Heart left ventricle (tissue), 16 donors: ENCODE measurements at regions not wholly inside any gene's neighbourhood (a gene's known extent, or its start where the extent isn't known, plus 50 kb on each side); places are given as distances from the start of the nearest gene placed in this dataset.

Experiments used
- ATAC-seq, 4 donors: fragments of 200-7000 bp; cut with Tn5 transposase; one replicate each; pipeline ENCODE4 v1.9.1; 2020 to 2022; ENCODE audit warnings: moderate library complexity in 4 of 4, mild to moderate bottlenecking in 3 of 4, moderate number of reproducible peaks in 1 of 4
- DNase-seq, 5 donors: peaks; one replicate each; pipeline ENCODE4 v3.0.0-alpha.2; 2020
- H3K27ac ChIP-seq, 12 donors: fragments of 200-600 bp; sonication (generic) in 4 of 12; one replicate each; pipeline versions ENCODE4 v1.5.0 to v1.8.0; 2016 to 2022; ENCODE audit warnings: mild to moderate bottlenecking in 2 of 12
- H3K27me3 ChIP-seq, 9 donors: fragments of 200-600 bp; sonication (generic) in 2 of 9; one replicate each; pipeline versions ENCODE4 v1.5.1 to v1.8.0; 2016 to 2022; ENCODE audit warnings: mild to moderate bottlenecking in 3 of 9
- H3K36me3 ChIP-seq, 9 donors: fragments of 200-600 bp; sonication (generic) in 2 of 9; one replicate each; pipeline versions ENCODE4 v1.5.0 to v1.8.0; 2018 to 2022; ENCODE audit warnings: mild to moderate bottlenecking in 2 of 9
- H3K4me1 ChIP-seq, 12 donors: fragments of 200-600 bp; sonication (generic) in 4 of 12; one replicate each; pipeline versions ENCODE4 v1.5.0 to v1.8.0; 2016 to 2022; ENCODE audit warnings: mild to moderate bottlenecking in 3 of 12
- H3K4me3 ChIP-seq, 12 donors: fragments of 200-600 bp; sonication (generic) in 4 of 12; one replicate each; pipeline versions ENCODE4 v1.5.0 to v1.8.0; 2017 to 2022; ENCODE audit warnings: mild to moderate bottlenecking in 9 of 12, moderate library complexity in 4 of 12
- H3K9me3 ChIP-seq, 12 donors: fragments of 200-600 bp; sonication (generic) in 4 of 12; one replicate each; pipeline versions ENCODE4 v1.5.0 to v1.8.0; 2016 to 2022; ENCODE audit warnings: mild to moderate bottlenecking in 1 of 12
- CTCF ChIP-seq, 12 donors: fragments of 200-600 bp; sonication (generic) in 4 of 12; IDR thresholded peaks; one replicate each; pipeline versions ENCODE4 v1.5.0 to v1.8.0; 2018 to 2022; ENCODE audit warnings: antibody characterized with exemption in 12 of 12, mild to moderate bottlenecking in 5 of 12
- POLR2A ChIP-seq, 2 donors: fragments of 450-650 bp; IDR thresholded peaks; one replicate each; pipeline ENCODE4 v1.6.1; 2017; ENCODE audit warnings: antibody characterized with exemption in 2 of 2, mild to moderate bottlenecking in 2 of 2, moderate library complexity in 2 of 2
- WGBS, 4 donors: extraction: QIAGEN DNeasy Blood & Tissue Kit in 2 of 4; methylation state at CpG; one replicate each; pipeline versions ENCODE4 v1.1.5 to v1.1.7; 2013 to 2018; 5-methylcytosine and 5-hydroxymethylcytosine counted together
- intact Hi-C, 10 donors: fragments of 100-400 bp; cut with DNase I; formaldehyde crosslinking; loops; one replicate each; pipeline versions ENCODE4 v1.11.1 to v1.14.2; 2022
- donor health status: ischemic (EF 13 %, LVEDD 7.1; RV severe dilation, severe dysfunction).
- donor health status: healthy with polysubstance abuse.
- donor health status: DM: no; HTN: yes; CAD: no.
- donor health status: DM: no; HTN: no; CAD: no.
- donor health status: ischemic (EF 25% LVEDD 6.9; RV normal size, moderate dysfunction).
- donor health status: ischemic (EF 25% LVEDD 5.7; RV mildly dilated, moderate dysfunction).
- donor health status: healthy.
- donor health status: DM: yes; HTN: yes; CAD: no.
- donor health status: ischemic (EF 35%, LVEDD 5.7; RV mildly dilated, moderate dysfunction).
- donor health status: nonischemic (EF 11% LVEDD 7.7; RV severe dilation, severe dysfunction).
- donor health status: DM: yes; HTN: yes; CAD: no.
- donor health status: PGD.
- donor health status: ischemic (EF 29% LVEDD 5.4; RV normal size, mild dysfunction).
- donor health status: nonischemic (EF 23%, LVEDD 6.1; RV moderate dilation, normal function).

- ATAC-seq (no peak), DNase-seq (no peak)
- TF ChIP-seq CTCF (IDR thresholded peaks at IDR 0.05) (no peak), POLR2A (IDR thresholded peaks at IDR 0.05) (no peak)
- Histone ChIP-seq H3K4me3 (no peak overlapping the region), H3K27ac (no peak overlapping the region), H3K4me1 (peaks cover 0 to 8% (median 4%) of the 10 kb centered on the region in 12 donors), H3K27me3 (no peaks in the 10 kb centered on the region), H3K9me3 (no peaks in the 10 kb centered on the region), H3K36me3 (no peaks in the 10 kb centered on the region)
- intact Hi-C loops, result no loop called here
Measured at GRCh38 chr4:112865443-112865842, 184.0 kb upstream of the ANK2 start.

- no peaks in the 10 kb centered on the region for H3K27me3 ChIP-seq
- DNase-seq (no peak), ATAC-seq (no peak)
- TF ChIP-seq CTCF (IDR thresholded peaks at IDR 0.05), result no peak
- no peak for TF ChIP-seq POLR2A (IDR thresholded peaks at IDR 0.05)
- H3K9me3 ChIP-seq, result no peaks in the 10 kb centered on the region
- peaks cover 0 to 3% (median 0%) of the 10 kb centered on the region in 12 donors for H3K4me1 ChIP-seq
- no peak overlapping the region for H3K27ac ChIP-seq
- no peak overlapping the region for H3K4me3 ChIP-seq
- intact Hi-C loops, result no loop called here
- no peaks in the 10 kb centered on the region for H3K36me3 ChIP-seq
- 82 to 85% (median 84%) methylated on average over 2 of the region's 2 CpGs for WGBS, 4 donors
Measured at GRCh38 chr4:112876316-112876715, 173.1 kb upstream of the ANK2 start.

GRCh38 chr4:112881842-112882241, 167.6 kb upstream of the ANK2 start:
- H3K36me3 ChIP-seq, result no peaks in the 10 kb centered on the region
- H3K27ac ChIP-seq, result peak overlapping the region in 3 of 12 donors; percentile 6 to 23 (median 11)
- WGBS, 4 donors, result 62 to 76% (median 69%) methylated on average over 12 of the region's 12 CpGs
- DNase-seq (peak in 1 of 5 donors; percentile 26), ATAC-seq (peak in 3 of 4 donors; percentile 41 to 67 (median 62))
- no peaks in the 10 kb centered on the region for H3K9me3 ChIP-seq
- H3K27me3 ChIP-seq, result no peaks in the 10 kb centered on the region
- intact Hi-C loops, result no loop called here
- H3K4me1 ChIP-seq, result peaks cover 0 to 11% (median 3%) of the 10 kb centered on the region in 12 donors
- H3K4me3 ChIP-seq, result peak overlapping the region in 8 of 12 donors; percentile 12 to 47 (median 21)
- TF ChIP-seq POLR2A (IDR thresholded peaks at IDR 0.05) (no peak), CTCF (IDR thresholded peaks at IDR 0.05) (no peak)

GRCh38 chr4:112882286-112882685, 167.2 kb upstream of the ANK2 start:
- ATAC-seq, result peak in 2 of 4 donors; percentile 11 to 38
- 61 to 79% (median 68%) methylated on average over 4 of the region's 4 CpGs for WGBS, 4 donors
- Histone ChIP-seq H3K27ac (peak overlapping the region in 3 of 12 donors; percentile 6 to 23 (median 11)), H3K27me3 (no peaks in the 10 kb centered on the region), H3K4me1 (peaks cover 0 to 11% (median 3%) of the 10 kb centered on the region in 12 donors), H3K36me3 (no peaks in the 10 kb centered on the region), H3K4me3 (peak overlapping the region in 8 of 12 donors; percentile 12 to 47 (median 21)), H3K9me3 (no peaks in the 10 kb centered on the region)
- TF ChIP-seq POLR2A (IDR thresholded peaks at IDR 0.05) (no peak), CTCF (IDR thresholded peaks at IDR 0.05) (no peak)
- intact Hi-C loops, result no loop called here
- DNase-seq, result no peak
